HuH-7.5 (cell line): ENCODE measurements at regions not wholly inside any gene's neighbourhood (a gene's known extent, or its start where the extent isn't known, plus 50 kb on each side); places are given as distances from the start of the nearest gene placed in this dataset.

ENCODE experiments used
- DNase-seq: peaks from one replicate; pipeline ENCODE4 v3.0.0; 2011; ENCODE audit warnings: low spot score

- DNase-seq = no peak
Measured at GRCh38 chr2:43052944-43053306, 173.5 kb downstream of the ZFP36L2 start.

- no peak for DNase-seq
Measured at GRCh38 chr2:43052204-43052943, 174.0 kb downstream of the ZFP36L2 start.

GRCh38 chr2:43051338-43051737 lies 175.1 kb downstream of the ZFP36L2 start:
- no peak for DNase-seq

GRCh38 chr2:43050866-43051265 lies 175.5 kb downstream of the ZFP36L2 start:
- no peak for DNase-seq

GRCh38 chr2:43049836-43050801 lies 176.3 kb downstream of the ZFP36L2 start:
- DNase-seq = no peak

- no peak for DNase-seq
Measured at GRCh38 chr2:43047187-43047780, 179.1 kb downstream of the ZFP36L2 start.

- DNase-seq = no peak
Measured at GRCh38 chr2:43045866-43046265, 180.5 kb downstream of the ZFP36L2 start.

GRCh38 chr2:43044093-43044681 lies 182.2 kb downstream of the ZFP36L2 start:
- DNase-seq = no peak

- DNase-seq = no peak
Measured at GRCh38 chr2:43043553-43043870, 182.9 kb downstream of the ZFP36L2 start.

- DNase-seq = no peak
Measured at GRCh38 chr2:43041661-43042360, 184.6 kb downstream of the ZFP36L2 start.

GRCh38 chr2:43041173-43041591 lies 185.2 kb downstream of the ZFP36L2 start:
- no peak for DNase-seq

- DNase-seq = no peak
Measured at GRCh38 chr2:43040084-43040854, 186.1 kb downstream of the ZFP36L2 start.

GRCh38 chr2:43039376-43040080 lies 186.9 kb downstream of the ZFP36L2 start:
- no peak for DNase-seq

GRCh38 chr2:43038696-43039094 lies 187.7 kb downstream of the ZFP36L2 start:
- no peak for DNase-seq

- DNase-seq = no peak
Measured at GRCh38 chr2:43038034-43038695, 188.2 kb downstream of the ZFP36L2 start.

- no peak for DNase-seq
Measured at GRCh38 chr2:43035922-43036321, 190.5 kb downstream of the ZFP36L2 start.

GRCh38 chr2:43034921-43035320 lies 191.5 kb downstream of the ZFP36L2 start:
- DNase-seq = no peak

- no peak for DNase-seq
Measured at GRCh38 chr2:43034242-43034619, 192.2 kb downstream of the ZFP36L2 start.

GRCh38 chr2:43033466-43034241 lies 192.8 kb downstream of the ZFP36L2 start:
- no peak for DNase-seq
